H1 (cell line): ENCODE measurements at regions not wholly inside any gene's neighbourhood (a gene's known extent, or its start where the extent isn't known, plus 50 kb on each side); places are given as distances from the start of the nearest gene placed in this dataset.

Experiments used
- CTCF ChIA-PET: fragments of 300-600 bp; sonication (Branson Sonifier 250); formaldehyde crosslinking; loops from one replicate; lab custom pipeline; 2021; ENCODE audit not compliant: partially characterized antibody; lab: Charles Lee
- POLR2A ChIA-PET: fragments of 300-600 bp; sonication (Branson Sonifier 250); formaldehyde crosslinking; loops from one replicate; lab custom pipeline; 2021; ENCODE audit warnings: inconsistent platforms; ENCODE audit not compliant: partially characterized antibody; lab: Charles Lee
- DNase-seq, 2 experiments: peaks; one replicate each; pipeline versions ENCODE4 v3.0.0 to v3.0.0-alpha.2; 2010 to 2022; ENCODE audit warnings: low spot score in 2 of 2, low read depth in 1 of 2, mixed read lengths in 1 of 2
- FAIRE-seq: peaks from 2 replicates; lab custom pipeline; 2011; peaks lifted over from hg19 to GRCh38; lab: Jason Lieb, UNC
- H2AFZ ChIP-seq: 2 replicates; pipeline ENCODE4 v1.8.1; 2012; ENCODE audit warnings: low read length, inconsistent platforms
- H2AK5ac ChIP-seq: 2 replicates; pipeline ENCODE4 v1.6.1; 2013; ENCODE audit warnings: low read depth, low read length
- H2BK120ac ChIP-seq: replicated peaks from 2 replicates; pipeline ENCODE3; 2013; ENCODE audit warnings: low read depth, low read length, inconsistent platforms
- H2BK12ac ChIP-seq: 2 replicates; pipeline ENCODE4 v1.6.1; 2013; ENCODE audit warnings: low read depth, low read length
- H2BK15ac ChIP-seq: 2 replicates; pipeline ENCODE4 v1.6.1; 2013; ENCODE audit warnings: low read length
- H2BK20ac ChIP-seq: 2 replicates; pipeline ENCODE4 v1.6.1; 2013; ENCODE audit warnings: low read length
- H2BK5ac ChIP-seq: 2 replicates; pipeline ENCODE4 v1.6.1; 2013; ENCODE audit warnings: low read depth, low read length
- H3K14ac ChIP-seq: 2 replicates; pipeline ENCODE4 v1.6.1; 2013; ENCODE audit warnings: inconsistent platforms; ENCODE audit not compliant: insufficient read length
- H3K18ac ChIP-seq: 2 replicates; pipeline ENCODE4 v1.6.1; 2013; ENCODE audit warnings: low read length; ENCODE audit errors: extremely low read depth
- H3K23ac ChIP-seq: 2 replicates; pipeline ENCODE4 v1.6.1; 2013; ENCODE audit warnings: inconsistent platforms; ENCODE audit not compliant: insufficient read length
- H3K23me2 ChIP-seq: 2 replicates; pipeline ENCODE4 v1.6.1; 2013; ENCODE audit warnings: low read depth, low read length
- H3K27ac ChIP-seq: 2 replicates; pipeline ENCODE4 v1.6.1; 2011; ENCODE audit warnings: low read depth, low read length, inconsistent platforms
- H3K27me3 ChIP-seq, 4 experiments: replicated peaks in 1 of 4; 1 replicate in 1 of 4; 2 replicates in 3 of 4; pipeline versions ENCODE4 v1.6.1 to v1.8.1; 2011 to 2013; ENCODE audit warnings: low read length in 3 of 4, mild to moderate bottlenecking in 3 of 4, inconsistent platforms in 2 of 4, mixed read lengths in 2 of 4, moderate library complexity in 1 of 4; ENCODE audit not compliant: control insufficient read depth in 3 of 4, insufficient read depth in 3 of 4; ENCODE audit errors: extremely low read depth in 1 of 4
- H3K36me3 ChIP-seq, 4 experiments: 2 replicates each; pipeline versions ENCODE4 v1.6.1 to v1.8.1; 2011 to 2013; ENCODE audit warnings: mild to moderate bottlenecking in 4 of 4, low read length in 3 of 4, moderate library complexity in 2 of 4, control low read depth in 1 of 4, inconsistent platforms in 1 of 4; ENCODE audit not compliant: insufficient read depth in 4 of 4, control insufficient read depth in 2 of 4
- H3K4ac ChIP-seq: replicated peaks from 2 replicates; pipeline ENCODE3; 2013; ENCODE audit warnings: low read length, low read depth, mixed read lengths, inconsistent platforms; ENCODE audit not compliant: insufficient read length
- H3K4me1 ChIP-seq, 4 experiments: replicated peaks in 1 of 4; 1 replicate in 1 of 4; 2 replicates in 3 of 4; pipeline versions ENCODE4 v1.6.1 to v1.8.1; 2011 to 2013; ENCODE audit warnings: low read length in 3 of 4, inconsistent platforms in 2 of 4, mixed read lengths in 1 of 4; ENCODE audit not compliant: insufficient read depth in 4 of 4, control insufficient read depth in 3 of 4
- H3K4me2 ChIP-seq, 2 experiments: 2 replicates each; pipeline versions ENCODE4 v1.6.1 to v1.8.1; 2011 to 2013; ENCODE audit warnings: low read depth in 2 of 2, low read length in 2 of 2, control low read depth in 1 of 2, inconsistent platforms in 1 of 2, mild to moderate bottlenecking in 1 of 2; ENCODE audit not compliant: insufficient read depth in 1 of 2
- H3K4me3 ChIP-seq, 4 experiments: fragments of 200-600, 300-600 bp in 1 of 4; sonication (generic), shearing (Covaris generic), sonication (Bioruptor Twin) in 1 of 4; 2 replicates each; pipeline versions ENCODE4 v1.5.1 to v1.8.1; 2011 to 2016; ENCODE audit warnings: low read length in 4 of 4, low read depth in 3 of 4, control low read depth in 2 of 4, inconsistent platforms in 2 of 4, mild to moderate bottlenecking in 2 of 4, mixed read lengths in 1 of 4, moderate library complexity in 1 of 4; ENCODE audit not compliant: insufficient read depth in 2 of 4; ENCODE audit errors: extremely low read depth in 1 of 4
- H3K56ac ChIP-seq: replicated peaks from 2 replicates; pipeline ENCODE3; 2013; ENCODE audit warnings: low read depth, mild to moderate bottlenecking, mixed read lengths, low read length, inconsistent platforms; ENCODE audit not compliant: insufficient read length
- H3K79me1 ChIP-seq: 2 replicates; pipeline ENCODE4 v1.6.1; 2013; ENCODE audit warnings: low read depth, low read length, control low read depth
- H3K79me2 ChIP-seq, 2 experiments: 2 replicates each; pipeline versions ENCODE4 v1.6.1 to v1.8.1; 2012 to 2013; ENCODE audit warnings: low read length in 2 of 2, mild to moderate bottlenecking in 2 of 2, inconsistent platforms in 1 of 2; ENCODE audit not compliant: insufficient read depth in 2 of 2, control insufficient read depth in 1 of 2
- H3K9ac ChIP-seq, 4 experiments: replicated peaks in 1 of 4; 1 replicate in 1 of 4; 2 replicates in 3 of 4; pipeline versions ENCODE4 v1.6.1 to v1.8.1; 2011 to 2013; ENCODE audit warnings: low read depth in 3 of 4, low read length in 3 of 4, control low read depth in 2 of 4, mild to moderate bottlenecking in 2 of 4, moderate library complexity in 2 of 4, inconsistent platforms in 1 of 4; ENCODE audit errors: extremely low read depth in 1 of 4
- H3K9me3 ChIP-seq, 2 experiments: 2 replicates each; pipeline versions ENCODE4 v1.6.1 to v1.8.1; 2012 to 2013; ENCODE audit warnings: mild to moderate bottlenecking in 2 of 2, moderate library complexity in 2 of 2, control low read depth in 1 of 2, inconsistent platforms in 1 of 2, low read depth in 1 of 2, low read length in 1 of 2, mixed read lengths in 1 of 2; ENCODE audit not compliant: insufficient read depth in 2 of 2
- H4K20me1 ChIP-seq, 2 experiments: replicated peaks in 1 of 2; 2 replicates each; pipeline versions ENCODE3 to v1.8.1; 2011 to 2013; ENCODE audit warnings: inconsistent platforms in 2 of 2, low read length in 2 of 2, mild to moderate bottlenecking in 1 of 2; ENCODE audit not compliant: insufficient read depth in 2 of 2, control insufficient read depth in 1 of 2
- H4K5ac ChIP-seq: 2 replicates; pipeline ENCODE4 v1.6.1; 2013; ENCODE audit warnings: low read length, low read depth, mixed read lengths, inconsistent platforms; ENCODE audit not compliant: insufficient read length
- H4K8ac ChIP-seq: 2 replicates; pipeline ENCODE4 v1.8.0; 2013; ENCODE audit warnings: mild to moderate bottlenecking, moderate library complexity, low read length, inconsistent platforms; ENCODE audit not compliant: insufficient read depth; ENCODE audit errors: extremely low read depth
- H4K91ac ChIP-seq: replicated peaks from 2 replicates; pipeline ENCODE3; 2013; ENCODE audit warnings: low read length, mixed read lengths, inconsistent platforms; ENCODE audit not compliant: insufficient read length
- ASH2L ChIP-seq: fragments of 200-600, 300-600 bp; sonication (generic); IDR thresholded peaks from one replicate; pipeline ENCODE4 v1.7.1; 2017; ENCODE audit warnings: low read length
- BACH1 ChIP-seq: IDR thresholded peaks from 2 replicates; pipeline ENCODE4 v1.6.1; 2012; ENCODE audit warnings: low read length, improper control_type of control experiment
- CBX8 ChIP-seq: fragments of 300-800, 300-1000 bp; sonication (generic); IDR thresholded peaks from 2 replicates; pipeline ENCODE4 v1.7.1; 2016; ENCODE audit warnings: low read depth, low read length, borderline replicate concordance
- CHD2 ChIP-seq: IDR thresholded peaks from 2 replicates; pipeline ENCODE4 v1.6.1; 2012; ENCODE audit warnings: low read length, improper control_type of control experiment
- HDAC6 ChIP-seq: IDR thresholded peaks from one replicate; pipeline ENCODE4 v1.7.1; 2012; ENCODE audit warnings: low read depth, mild to moderate bottlenecking, inconsistent platforms, low read length, moderate library complexity
- KDM4A ChIP-seq: IDR thresholded peaks from one replicate; pipeline ENCODE4 v1.7.1; 2012; ENCODE audit warnings: low read depth, mild to moderate bottlenecking, moderate library complexity, low read length, inconsistent platforms; ENCODE audit not compliant: severe bottlenecking
- MAX ChIP-seq: IDR thresholded peaks from 2 replicates; pipeline ENCODE4 v1.6.1; 2012; ENCODE audit warnings: inconsistent platforms
- PHF8 ChIP-seq: fragments of 200-600 bp; sonication (generic); conservative IDR thresholded peaks from 2 replicates; pipeline ENCODE4 v1.7.1; 2012; ENCODE audit warnings: low read depth, mild to moderate bottlenecking, inconsistent platforms, low read length, moderate library complexity
- RFX5 ChIP-seq: IDR thresholded peaks from 2 replicates; pipeline ENCODE4 v1.6.1; 2011; ENCODE audit warnings: low read depth, low read length, improper control_type of control experiment, borderline replicate concordance
- RXRA ChIP-seq: IDR thresholded peaks from 2 replicates; pipeline ENCODE4 v1.6.1; 2011; ENCODE audit warnings: low read depth, mild to moderate bottlenecking, low read length, moderate library complexity; ENCODE audit not compliant: insufficient read depth
- SIN3A ChIP-seq, 2 experiments: IDR thresholded peaks in 1 of 2; conservative IDR thresholded peaks in 1 of 2; 2 replicates each; pipeline ENCODE4 v1.6.1; 2011 to 2012; ENCODE audit warnings: low read length in 2 of 2, improper control_type of control experiment in 1 of 2, low read depth in 1 of 2, mild to moderate bottlenecking in 1 of 2
- SIX5 ChIP-seq: IDR thresholded peaks from 2 replicates; pipeline ENCODE4 v1.6.1; 2011; ENCODE audit warnings: mild to moderate bottlenecking, low read depth, low read length
- SP1 ChIP-seq: IDR thresholded peaks from 2 replicates; pipeline ENCODE4 v1.6.1; 2011; ENCODE audit warnings: low read depth, low read length
- USF2 ChIP-seq: IDR thresholded peaks from 2 replicates; pipeline ENCODE4 v1.6.1; 2011; ENCODE audit warnings: low read length, improper control_type of control experiment
- ZNF274 ChIP-seq: IDR thresholded peaks from 2 replicates; pipeline ENCODE4 v1.7.0; 2012; ENCODE audit warnings: low read length, borderline replicate concordance; ENCODE audit errors: extremely low read depth

- Histone ChIP-seq H3K23ac (no peak overlapping the region), H4K91ac (no peak overlapping the region), H2BK120ac (no peak overlapping the region), H2AFZ (no peak overlapping the region), H2AK5ac (no peak overlapping the region), H3K23me2 (no peaks in the 10 kb centered on the region), H2BK12ac (no peak overlapping the region), H3K79me1 (no peaks in the 10 kb centered on the region), H3K4me1 (no peaks in the 10 kb centered on the region), H3K18ac (no peak overlapping the region), H3K4ac (no peak overlapping the region), H2BK15ac (no peak overlapping the region), H4K8ac (no peak overlapping the region), H3K9ac (no peak overlapping the region), H3K27ac (no peak overlapping the region), H3K14ac (no peak overlapping the region), H3K4me2 (no peak overlapping the region), H4K5ac (no peak overlapping the region), H3K79me2 (no peaks in the 10 kb centered on the region), H3K56ac (no peak overlapping the region), H3K4me3 (no peak overlapping the region), H3K9me3 (0 out of 4 replicates have a peak, but pooled peaks cover 0 to 1% of the 10 kb centered on the region in 2 experiments), H2BK20ac (no peak overlapping the region)
- CTCF ChIA-PET, result no interaction called here
- no peak for DNase-seq
- no peak for FAIRE-seq
- TF ChIP-seq MAX, result no peak
- no peak for TF ChIP-seq SP1
- no peak for TF ChIP-seq ZNF274
- no peak for TF ChIP-seq PHF8
- TF ChIP-seq KDM4A, result no peak
- TF ChIP-seq RXRA, result no peak
- TF ChIP-seq CBX8, result no peak
- TF ChIP-seq SIX5, result no peak
- TF ChIP-seq CHD2, result no peak
- TF ChIP-seq USF2, result no peak
- TF ChIP-seq SIN3A (conservative IDR thresholded peaks at IDR 0.05 in 1 of 2, IDR thresholded peaks at IDR 0.05 in 1 of 2; ENCODE audit: low read depth in 1 of 2, low read length in 2 of 2), result no peak
- TF ChIP-seq BACH1, result no peak
- TF ChIP-seq RFX5, result no peak
- no peak for TF ChIP-seq HDAC6
- no peak for TF ChIP-seq ASH2L
- TF ChIP-seq, all 59 proteins: peak for 0
- no peaks in the 10 kb centered on the region for H3K36me3 ChIP-seq
- H3K27me3 ChIP-seq, result no peaks in the 10 kb centered on the region
- POLR2A ChIA-PET, result no interaction called here
- H4K20me1 ChIP-seq, result no peaks in the 10 kb centered on the region
- no peak overlapping the region for H2BK5ac ChIP-seq
Measured at GRCh38 chr6:50907565-50907964, 88.9 kb downstream of the TFAP2B start.
